SJSA1 (cell line): ENCODE measurements at regions not wholly inside any gene's neighbourhood (a gene's known extent, or its start where the extent isn't known, plus 50 kb on each side); places are given as distances from the start of the nearest gene placed in this dataset.

Source experiments
- DNase-seq, 2 experiments: peaks; one replicate each; pipeline ENCODE4 v3.0.0-alpha.2; 2015 to 2020; ENCODE audit warnings: low spot score in 2 of 2, low read depth in 1 of 2
- H3K27ac ChIP-seq: fragments of 250-450 bp; sonication (Bioruptor Pico); 2 replicates; pipeline ENCODE4 v1.5.1; 2020; ENCODE audit warnings: mild to moderate bottlenecking, moderate library complexity
- H3K27me3 ChIP-seq: fragments of 250-450 bp; sonication (Bioruptor Pico); replicated peaks from 2 replicates; pipeline ENCODE4 v1.5.1; 2020; ENCODE audit warnings: mild to moderate bottlenecking, moderate library complexity
- H3K36me3 ChIP-seq: fragments of 250-450 bp; sonication (Bioruptor Pico); 2 replicates; pipeline ENCODE4 v1.5.1; 2020; ENCODE audit warnings: mild to moderate bottlenecking
- H3K4me1 ChIP-seq: fragments of 250-450 bp; sonication (Bioruptor Pico); replicated peaks from 2 replicates; pipeline ENCODE4 v1.6.1; 2021; ENCODE audit warnings: mild to moderate bottlenecking
- H3K4me3 ChIP-seq: fragments of 250-450 bp; sonication (Bioruptor Pico); 2 replicates; pipeline ENCODE4 v1.5.1; 2020; ENCODE audit warnings: mild to moderate bottlenecking
- H3K9me3 ChIP-seq: fragments of 250-450 bp; sonication (Bioruptor Pico); replicated peaks from 2 replicates; pipeline ENCODE4 v1.5.1; 2020; ENCODE audit warnings: mild to moderate bottlenecking

- DNase-seq, result no peak
- Histone ChIP-seq H3K36me3 (no peaks in the 10 kb centered on the region), H3K27me3 (no peaks in the 10 kb centered on the region), H3K27ac (no peak overlapping the region), H3K4me1 (no peaks in the 10 kb centered on the region), H3K9me3 (no peaks in the 10 kb centered on the region), H3K4me3 (no peak overlapping the region)
Measured at GRCh38 chr2:114201781-114202180, 240.7 kb upstream of the DPP10 start.

- Histone ChIP-seq H3K9me3 (no peaks in the 10 kb centered on the region), H3K27me3 (no peaks in the 10 kb centered on the region), H3K4me1 (no peaks in the 10 kb centered on the region), H3K36me3 (no peaks in the 10 kb centered on the region), H3K4me3 (no peak overlapping the region), H3K27ac (no peak overlapping the region)
- DNase-seq, result no peak
Measured at GRCh38 chr2:114203679-114204078, 238.8 kb upstream of the DPP10 start.

GRCh38 chr2:114213808-114214207, 228.6 kb upstream of the DPP10 start:
- no peak overlapping the region for H3K27ac ChIP-seq
- DNase-seq, result no peak
- no peaks in the 10 kb centered on the region for H3K36me3 ChIP-seq
- no peaks in the 10 kb centered on the region for H3K4me1 ChIP-seq
- H3K4me3 ChIP-seq, result no peak overlapping the region
- H3K27me3 ChIP-seq, result no peaks in the 10 kb centered on the region
- H3K9me3 ChIP-seq, result no peaks in the 10 kb centered on the region

- no peaks in the 10 kb centered on the region for H3K9me3 ChIP-seq
- DNase-seq, result no peak
- H3K4me3 ChIP-seq, result no peak overlapping the region
- no peak overlapping the region for H3K27ac ChIP-seq
- H3K36me3 ChIP-seq, result no peaks in the 10 kb centered on the region
- no peaks in the 10 kb centered on the region for H3K4me1 ChIP-seq
- H3K27me3 ChIP-seq, result no peaks in the 10 kb centered on the region
Measured at GRCh38 chr2:114218383-114218782, 224.1 kb upstream of the DPP10 start.

- Histone ChIP-seq H3K9me3 (no peaks in the 10 kb centered on the region), H3K36me3 (no peaks in the 10 kb centered on the region), H3K4me1 (no peaks in the 10 kb centered on the region), H3K4me3 (no peak overlapping the region), H3K27ac (no peak overlapping the region), H3K27me3 (no peaks in the 10 kb centered on the region)
- DNase-seq, result no peak
Measured at GRCh38 chr2:114219456-114219855, 223.0 kb upstream of the DPP10 start.

- Histone ChIP-seq H3K4me1 (no peaks in the 10 kb centered on the region), H3K4me3 (no peak overlapping the region), H3K9me3 (no peaks in the 10 kb centered on the region), H3K27me3 (no peaks in the 10 kb centered on the region), H3K36me3 (no peaks in the 10 kb centered on the region), H3K27ac (no peak overlapping the region)
- no peak for DNase-seq
Measured at GRCh38 chr2:114222344-114222743, 220.1 kb upstream of the DPP10 start.

- Histone ChIP-seq H3K27me3 (no peaks in the 10 kb centered on the region), H3K4me3 (no peak overlapping the region), H3K27ac (no peak overlapping the region), H3K9me3 (no peaks in the 10 kb centered on the region), H3K36me3 (no peaks in the 10 kb centered on the region), H3K4me1 (no peaks in the 10 kb centered on the region)
- no peak for DNase-seq
Measured at GRCh38 chr2:114231921-114232320, 210.5 kb upstream of the DPP10 start.

- H3K27ac ChIP-seq, result no peak overlapping the region
- DNase-seq, result no peak
- H3K27me3 ChIP-seq, result no peaks in the 10 kb centered on the region
- H3K36me3 ChIP-seq, result no peaks in the 10 kb centered on the region
- H3K9me3 ChIP-seq, result no peaks in the 10 kb centered on the region
- H3K4me1 ChIP-seq, result no peaks in the 10 kb centered on the region
- no peak overlapping the region for H3K4me3 ChIP-seq
Measured at GRCh38 chr2:114237331-114237730, 205.1 kb upstream of the DPP10 start.

- no peaks in the 10 kb centered on the region for H3K4me1 ChIP-seq
- DNase-seq, result no peak
- no peak overlapping the region for H3K27ac ChIP-seq
- H3K4me3 ChIP-seq, result no peak overlapping the region
- H3K27me3 ChIP-seq, result no peaks in the 10 kb centered on the region
- H3K9me3 ChIP-seq, result no peaks in the 10 kb centered on the region
- no peaks in the 10 kb centered on the region for H3K36me3 ChIP-seq
Measured at GRCh38 chr2:114238910-114239559, 203.4 kb upstream of the DPP10 start.

- H3K36me3 ChIP-seq, result no peaks in the 10 kb centered on the region
- DNase-seq, result no peak
- no peaks in the 10 kb centered on the region for H3K9me3 ChIP-seq
- no peaks in the 10 kb centered on the region for H3K27me3 ChIP-seq
- no peak overlapping the region for H3K27ac ChIP-seq
- H3K4me3 ChIP-seq, result no peak overlapping the region
- no peaks in the 10 kb centered on the region for H3K4me1 ChIP-seq
Measured at GRCh38 chr2:114248648-114249047, 193.8 kb upstream of the DPP10 start.

GRCh38 chr2:114252713-114253112, 189.7 kb upstream of the DPP10 start:
- no peaks in the 10 kb centered on the region for H3K36me3 ChIP-seq
- no peak overlapping the region for H3K27ac ChIP-seq
- no peaks in the 10 kb centered on the region for H3K9me3 ChIP-seq
- no peak overlapping the region for H3K4me3 ChIP-seq
- no peak for DNase-seq
- H3K27me3 ChIP-seq, result 0 out of 2 replicates have a peak, but pooled peaks cover 2% of the 10 kb centered on the region
- no peaks in the 10 kb centered on the region for H3K4me1 ChIP-seq

- DNase-seq, result no peak
- H3K4me3 ChIP-seq, result no peak overlapping the region
- H3K27ac ChIP-seq, result no peak overlapping the region
- H3K27me3 ChIP-seq, result 0 out of 2 replicates have a peak, but pooled peaks cover 2% of the 10 kb centered on the region
- no peaks in the 10 kb centered on the region for H3K4me1 ChIP-seq
- H3K9me3 ChIP-seq, result no peaks in the 10 kb centered on the region
- no peaks in the 10 kb centered on the region for H3K36me3 ChIP-seq
Measured at GRCh38 chr2:114254875-114255274, 187.6 kb upstream of the DPP10 start.

GRCh38 chr2:114259389-114259788, 183.1 kb upstream of the DPP10 start:
- no peak for DNase-seq
- H3K27me3 ChIP-seq, result 0 out of 2 replicates have a peak, but pooled peaks cover 2% of the 10 kb centered on the region
- H3K4me3 ChIP-seq, result no peak overlapping the region
- no peaks in the 10 kb centered on the region for H3K36me3 ChIP-seq
- H3K27ac ChIP-seq, result no peak overlapping the region
- H3K9me3 ChIP-seq, result no peaks in the 10 kb centered on the region
- no peaks in the 10 kb centered on the region for H3K4me1 ChIP-seq

GRCh38 chr2:114261366-114261765, 181.1 kb upstream of the DPP10 start:
- Histone ChIP-seq H3K27me3 (no peaks in the 10 kb centered on the region), H3K9me3 (no peaks in the 10 kb centered on the region), H3K4me1 (no peaks in the 10 kb centered on the region), H3K36me3 (no peaks in the 10 kb centered on the region), H3K4me3 (no peak overlapping the region), H3K27ac (no peak overlapping the region)
- no peak for DNase-seq

- Histone ChIP-seq H3K36me3 (no peaks in the 10 kb centered on the region), H3K27me3 (no peaks in the 10 kb centered on the region), H3K9me3 (no peaks in the 10 kb centered on the region), H3K4me3 (no peak overlapping the region), H3K4me1 (no peaks in the 10 kb centered on the region), H3K27ac (no peak overlapping the region)
- DNase-seq, result no peak
Measured at GRCh38 chr2:114265261-114265660, 177.2 kb upstream of the DPP10 start.
